Common myeloid progenitor, CD34-positive (primary cell): ENCODE measurements at regions not wholly inside any gene's neighbourhood (a gene's known extent, or its start where the extent isn't known, plus 50 kb on each side); places are given as distances from the start of the nearest gene placed in this dataset.

Source experiments
- CTCF ChIA-PET: fragments of 350-600 bp; sonication (Branson Sonifier 250); formaldehyde crosslinking; loops from one replicate; lab custom pipeline; 2021; ENCODE audit warnings: antibody characterized with exemption; lab: Charles Lee
- POLR2A ChIA-PET: fragments of 350-600 bp; sonication (Branson Sonifier 250); formaldehyde crosslinking; loops from one replicate; lab custom pipeline; 2021; ENCODE audit warnings: antibody characterized with exemption; lab: Charles Lee
- DNase-seq, 3 donors: peaks; one replicate each; pipeline versions ENCODE4 v3.0.0 to v3.0.0-alpha.2; 2013
- H3K27ac ChIP-seq, 2 experiments: 1 replicate in 1 of 2; 2 replicates in 1 of 2; pipeline ENCODE4 v1.7.0; 2013; ENCODE audit warnings: inconsistent platforms in 2 of 2, low read length in 2 of 2, mild to moderate bottlenecking in 2 of 2, low read depth in 1 of 2, moderate library complexity in 1 of 2; ENCODE audit not compliant: severe bottlenecking in 2 of 2, insufficient read depth in 1 of 2, poor library complexity in 1 of 2
- H3K27me3 ChIP-seq, 5 experiments: replicated peaks in 2 of 5; 1 replicate in 3 of 5; 2 replicates in 2 of 5; pipeline versions ENCODE4 v1.6.1 to v1.7.0; 2013; ENCODE audit warnings: low read length in 4 of 5, mild to moderate bottlenecking in 2 of 5, moderate library complexity in 2 of 5, inconsistent platforms in 1 of 5; ENCODE audit not compliant: insufficient read depth in 5 of 5, control insufficient read depth in 4 of 5
- H3K36me3 ChIP-seq, 4 experiments: 1 replicate in 2 of 4; 2 replicates in 2 of 4; pipeline versions ENCODE4 v1.6.1 to v1.7.0; 2013; ENCODE audit warnings: low read length in 3 of 4, control low read depth in 1 of 4, mild to moderate bottlenecking in 1 of 4; ENCODE audit not compliant: control insufficient read depth in 4 of 4, insufficient read depth in 4 of 4
- H3K4me1 ChIP-seq, 4 experiments: 1 replicate in 3 of 4; 2 replicates in 1 of 4; pipeline versions ENCODE4 v1.6.1 to v1.7.1; 2013; ENCODE audit warnings: low read length in 3 of 4, mild to moderate bottlenecking in 3 of 4, control low read depth in 1 of 4, inconsistent platforms in 1 of 4, moderate library complexity in 1 of 4; ENCODE audit not compliant: control insufficient read depth in 4 of 4, insufficient read depth in 4 of 4; ENCODE audit errors: control extremely low read depth in 1 of 4
- H3K4me3 ChIP-seq, 7 experiments: 1 replicate in 4 of 7; 2 replicates in 3 of 7; pipeline versions ENCODE4 v1.5.1 to v1.7.0; 2013; ENCODE audit warnings: mild to moderate bottlenecking in 7 of 7, low read length in 6 of 7, moderate library complexity in 6 of 7, inconsistent platforms in 2 of 7, low read depth in 2 of 7, control low read depth in 1 of 7; ENCODE audit not compliant: insufficient read depth in 4 of 7, control insufficient read depth in 1 of 7; ENCODE audit errors: extremely low read depth in 1 of 7
- H3K9me3 ChIP-seq, 5 experiments: 1 replicate in 4 of 5; 2 replicates in 1 of 5; pipeline versions ENCODE4 v1.6.1 to v1.7.1; 2013; ENCODE audit warnings: low read length in 4 of 5, mild to moderate bottlenecking in 2 of 5, inconsistent platforms in 1 of 5, low read depth in 1 of 5, moderate library complexity in 1 of 5; ENCODE audit not compliant: control insufficient read depth in 4 of 5, insufficient read depth in 2 of 5; ENCODE audit errors: control extremely low read depth in 1 of 5
- WGBS: methylation state at CpG from one replicate; pipeline ENCODE4 v1.1.5; 2013; ENCODE audit not compliant: insufficient coverage; 5-methylcytosine and 5-hydroxymethylcytosine counted together

GRCh38 chr21:41008351-41008750 is 159.6 kb upstream of the BACE2 start:
- POLR2A ChIA-PET: no interaction called here
- no peak overlapping the region for H3K4me3 ChIP-seq

GRCh38 chr21:41008974-41009373 is 159.0 kb upstream of the BACE2 start:
- Histone ChIP-seq H3K27me3 (peaks cover 0 to 4% (median 0%) of the 10 kb centered on the region in 5 experiments), H3K27ac (no peak overlapping the region), H3K36me3 (no peaks in the 10 kb centered on the region), H3K4me3 (no peak overlapping the region), H3K9me3 (peaks cover 0 to 3% (median 0%) of the 10 kb centered on the region in 5 experiments), H3K4me1 (no peaks in the 10 kb centered on the region)
- 82% methylated on average over 9 of the region's 9 CpGs for WGBS
- CTCF ChIA-PET: no interaction called here
- DNase-seq: no peak
- POLR2A ChIA-PET: no interaction called here

More at GRCh38 chr21:41008351-41008750, 159.6 kb upstream of the BACE2 start:
- Histone ChIP-seq H3K27ac (no peak overlapping the region), H3K36me3 (no peaks in the 10 kb centered on the region), H3K27me3 (peaks cover 0 to 4% (median 0%) of the 10 kb centered on the region in 5 experiments), H3K4me1 (no peaks in the 10 kb centered on the region), H3K9me3 (peaks cover 0 to 3% (median under 1%) of the 10 kb centered on the region in 5 experiments)
- WGBS: 95% methylated on average over 6 of the region's 6 CpGs
- CTCF ChIA-PET: no interaction called here
- DNase-seq: no peak

GRCh38 chr21:41009398-41010100 is 158.4 kb upstream of the BACE2 start:
- no peaks in the 10 kb centered on the region for H3K4me1 ChIP-seq
- H3K36me3 ChIP-seq: no peaks in the 10 kb centered on the region
- H3K27me3 ChIP-seq: peaks cover 0 to 4% (median 0%) of the 10 kb centered on the region in 5 experiments
- no peak overlapping the region for H3K27ac ChIP-seq
- POLR2A ChIA-PET: no interaction called here
- WGBS: 0% methylated on average over 1 of the region's 5 CpGs
- no peak for DNase-seq
- CTCF ChIA-PET: no interaction called here
- H3K9me3 ChIP-seq: peaks cover 0 to 3% (median 0%) of the 10 kb centered on the region in 5 experiments
- H3K4me3 ChIP-seq: no peak overlapping the region

GRCh38 chr21:41010101-41010435 is 157.9 kb upstream of the BACE2 start:
- POLR2A ChIA-PET: no interaction called here
- Histone ChIP-seq H3K36me3 (no peaks in the 10 kb centered on the region), H3K4me3 (no peak overlapping the region), H3K27ac (no peak overlapping the region), H3K4me1 (no peaks in the 10 kb centered on the region), H3K9me3 (peaks cover 0 to 3% (median 0%) of the 10 kb centered on the region in 5 experiments), H3K27me3 (peaks cover 0 to 4% (median 0%) of the 10 kb centered on the region in 5 experiments)
- 93% methylated on average over 5 of the region's 6 CpGs for WGBS
- DNase-seq: no peak
- CTCF ChIA-PET: no interaction called here

GRCh38 chr21:41011098-41011731 is 156.7 kb upstream of the BACE2 start:
- H3K4me3 ChIP-seq: no peak overlapping the region
- POLR2A ChIA-PET: no interaction called here

GRCh38 chr21:41011951-41012366 is 156.0 kb upstream of the BACE2 start:
- over 99% methylated on average over 12 of the region's 16 CpGs for WGBS
- Histone ChIP-seq H3K4me3 (no peak overlapping the region), H3K9me3 (no peaks in the 10 kb centered on the region), H3K4me1 (no peaks in the 10 kb centered on the region), H3K27ac (no peak overlapping the region), H3K36me3 (no peaks in the 10 kb centered on the region), H3K27me3 (peaks cover 0 to 4% (median 0%) of the 10 kb centered on the region in 5 experiments)
- no peak for DNase-seq
- ChIA-PET POLR2A (no interaction called here), CTCF (no interaction called here)

More at GRCh38 chr21:41011098-41011731, 156.7 kb upstream of the BACE2 start:
- Histone ChIP-seq H3K4me1 (no peaks in the 10 kb centered on the region), H3K27me3 (peaks cover 0 to 4% (median 0%) of the 10 kb centered on the region in 5 experiments), H3K27ac (no peak overlapping the region), H3K36me3 (no peaks in the 10 kb centered on the region), H3K9me3 (no peaks in the 10 kb centered on the region)
- WGBS: 96% methylated on average over 12 of the region's 16 CpGs
- DNase-seq: no peak
- CTCF ChIA-PET: no interaction called here

- no peak for DNase-seq
- POLR2A ChIA-PET: no interaction called here
- 91% methylated on average over 3 of the region's 3 CpGs for WGBS
- Histone ChIP-seq H3K36me3 (no peaks in the 10 kb centered on the region), H3K27me3 (peaks cover 0 to 4% (median 0%) of the 10 kb centered on the region in 5 experiments), H3K27ac (no peak overlapping the region), H3K4me3 (no peak overlapping the region), H3K4me1 (no peaks in the 10 kb centered on the region), H3K9me3 (no peaks in the 10 kb centered on the region)
- CTCF ChIA-PET: no interaction called here
These were observed 155.5 kb upstream of the BACE2 start for GRCh38 chr21:41012425-41012824.
